ENCODE measurements at regions not wholly inside any gene's neighbourhood (a gene's known extent, or its start where the extent isn't known, plus 50 kb on each side); places are given as distances from the start of the nearest gene placed in this dataset.

GRCh38 chr3:111315930-111316587 lies 225.9 kb upstream of the CD96 start:
- TF ChIP-seq GTF3C2 (IDR thresholded peaks at IDR 0.05; ENCODE audit: borderline replicate concordance, extremely low read depth, insufficient read length) = no peak
- TF ChIP-seq POLR2AphosphoS5 (IDR thresholded peaks at IDR 0.05; ENCODE audit: control insufficient read depth, insufficient read depth, low read depth, low read length) = no peak
- no peak for TF ChIP-seq ETV6 (IDR thresholded peaks at IDR 0.05; ENCODE audit: borderline replicate concordance in 1 of 2, low read depth in 2 of 2, low read length in 1 of 2)
- TF ChIP-seq ETV6 (CRISPR knock-in tag; IDR thresholded peaks at IDR 0.05; ENCODE audit: borderline replicate concordance) = no peak
- TF ChIP-seq ZNF764 (CRISPR knock-in tag; IDR thresholded peaks at IDR 0.05; ENCODE audit: low read depth) = no peak
- TF ChIP-seq RBBP5 (IDR thresholded peaks at IDR 0.05; ENCODE audit: borderline replicate concordance, insufficient read depth, low read length, poor library complexity, severe bottlenecking) = no peak
- TF ChIP-seq ARID3A (IDR thresholded peaks at IDR 0.05; ENCODE audit: borderline replicate concordance, low read depth, low read length) = no peak
- no peak for TF ChIP-seq NCOA4 (IDR thresholded peaks at IDR 0.05; ENCODE audit: partially characterized antibody)
